ENCODE measurements at regions not wholly inside any gene's neighbourhood (a gene's known extent, or its start where the extent isn't known, plus 50 kb on each side); places are given as distances from the start of the nearest gene placed in this dataset.

GRCh38 chr9:23394189-23394588 lies 431.9 kb downstream of the ELAVL2 start:
- Histone ChIP-seq H3K36me3 (ENCODE audit: control insufficient read depth in 2 of 2, extremely low read depth in 1 of 2, insufficient read depth in 2 of 2, low read length in 2 of 2) (no peaks in the 10 kb centered on the region), H3K4me2 (ENCODE audit: control insufficient read depth, extremely low read depth, insufficient read depth, low read depth, low read length) (no peak overlapping the region), H3K9ac (ENCODE audit: control insufficient read depth, extremely low read depth, insufficient read depth, low read length) (no peak overlapping the region), H2AFZ (ENCODE audit: control insufficient read depth, low read length) (no peak overlapping the region), H3K9me3 (ENCODE audit: control insufficient read depth, low read depth, low read length) (no peaks in the 10 kb centered on the region), H3K9me1 (ENCODE audit: control insufficient read depth, extremely low read depth, insufficient read depth, low read length) (no peaks in the 10 kb centered on the region), H3K27me3 (ENCODE audit: control insufficient read depth, extremely low read depth, insufficient read depth, low read length) (no peaks in the 10 kb centered on the region), H3K79me2 (ENCODE audit: control insufficient read depth, insufficient read depth, low read length) (no peaks in the 10 kb centered on the region), H4K20me1 (ENCODE audit: control insufficient read depth, extremely low read depth, insufficient read depth, low read length) (no peaks in the 10 kb centered on the region), H3K4me3 (ENCODE audit: control insufficient read depth in 2 of 3, extremely low read depth in 1 of 3, insufficient read depth in 2 of 3, low read depth in 1 of 3, low read length in 3 of 3) (no peak overlapping the region), H3K27ac (ENCODE audit: control insufficient read depth, insufficient read depth, low read length) (no peak overlapping the region), H3K4me1 (ENCODE audit: control insufficient read depth, extremely low read depth, insufficient read depth, low read length) (no peaks in the 10 kb centered on the region)
- DNase-seq (ENCODE audit: low read depth, low spot score), result no peak
- TF ChIP-seq EZH2 (IDR thresholded peaks at IDR 0.05; ENCODE audit: low read length) (no peak), CTCF (optimal IDR thresholded peaks at IDR 0.05 in 1 of 3, IDR thresholded peaks at IDR 0.05 in 1 of 3, conservative IDR thresholded peaks at IDR 0.05 in 1 of 3; ENCODE audit: extremely low read depth in 1 of 3, insufficient read depth in 2 of 3, low read length in 3 of 3) (no peak)
- FAIRE-seq, result no peak
- dilution Hi-C loops (cut with MboI; ENCODE audit: extremely low pct_ligation_motif_present, low sequenced_read_pairs), result no loop called here

GRCh38 chr9:23408874-23409273 lies 417.2 kb downstream of the ELAVL2 start:
- Histone ChIP-seq H3K27me3 (ENCODE audit: control insufficient read depth, extremely low read depth, insufficient read depth, low read length) (no peaks in the 10 kb centered on the region), H3K27ac (ENCODE audit: control insufficient read depth, insufficient read depth, low read length) (no peak overlapping the region), H3K9ac (ENCODE audit: control insufficient read depth, extremely low read depth, insufficient read depth, low read length) (no peak overlapping the region), H3K4me2 (ENCODE audit: control insufficient read depth, extremely low read depth, insufficient read depth, low read depth, low read length) (no peak overlapping the region), H4K20me1 (ENCODE audit: control insufficient read depth, extremely low read depth, insufficient read depth, low read length) (no peaks in the 10 kb centered on the region), H3K9me1 (ENCODE audit: control insufficient read depth, extremely low read depth, insufficient read depth, low read length) (no peaks in the 10 kb centered on the region), H3K9me3 (ENCODE audit: control insufficient read depth, low read depth, low read length) (no peaks in the 10 kb centered on the region), H3K4me3 (ENCODE audit: control insufficient read depth in 2 of 3, extremely low read depth in 1 of 3, insufficient read depth in 2 of 3, low read depth in 1 of 3, low read length in 3 of 3) (no peak overlapping the region), H2AFZ (ENCODE audit: control insufficient read depth, low read length) (no peak overlapping the region), H3K79me2 (ENCODE audit: control insufficient read depth, insufficient read depth, low read length) (no peaks in the 10 kb centered on the region), H3K4me1 (ENCODE audit: control insufficient read depth, extremely low read depth, insufficient read depth, low read length) (no peaks in the 10 kb centered on the region), H3K36me3 (ENCODE audit: control insufficient read depth in 2 of 2, extremely low read depth in 1 of 2, insufficient read depth in 2 of 2, low read length in 2 of 2) (no peaks in the 10 kb centered on the region)
- no peak for DNase-seq (ENCODE audit: low read depth, low spot score)
- FAIRE-seq, result no peak
- dilution Hi-C loops (cut with MboI; ENCODE audit: extremely low pct_ligation_motif_present, low sequenced_read_pairs), result no loop called here
- TF ChIP-seq EZH2 (IDR thresholded peaks at IDR 0.05; ENCODE audit: low read length) (no peak), CTCF (optimal IDR thresholded peaks at IDR 0.05 in 1 of 3, IDR thresholded peaks at IDR 0.05 in 1 of 3, conservative IDR thresholded peaks at IDR 0.05 in 1 of 3; ENCODE audit: extremely low read depth in 1 of 3, insufficient read depth in 2 of 3, low read length in 3 of 3) (no peak)
